ENCODE measurements at regions not wholly inside any gene's neighbourhood (a gene's known extent, or its start where the extent isn't known, plus 50 kb on each side); places are given as distances from the start of the nearest gene placed in this dataset.

DNA sequence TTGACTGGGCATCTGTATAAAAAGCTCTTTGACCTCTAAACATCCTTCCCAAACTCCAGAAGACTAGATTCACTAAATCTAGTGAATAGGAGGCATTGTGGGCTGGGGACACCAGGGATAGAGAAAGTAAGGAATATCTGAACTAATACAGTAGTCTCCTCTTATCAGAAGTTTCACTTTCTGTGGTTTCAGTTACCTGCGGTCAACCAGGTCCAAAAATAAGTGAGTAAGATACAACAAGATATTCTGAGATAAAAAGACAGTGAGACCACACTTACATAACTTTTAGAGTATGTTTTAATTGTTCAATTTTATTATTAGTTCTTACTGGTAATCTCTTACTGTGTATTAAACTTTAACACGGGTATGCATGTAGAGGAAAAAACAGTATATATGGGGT, 376.5 kb downstream of the HNRNPD start:
- Histone ChIP-seq H3K9ac (ENCODE audit: control insufficient read depth, insufficient read depth, low read length) (no peak overlapping the region), H3K27me3 (replicated peaks in 1 of 2; ENCODE audit: control insufficient read depth in 2 of 2, insufficient read depth in 2 of 2, low read length in 1 of 2) (no peaks in the 10 kb centered on the region), H3K9me3 (replicated peaks; ENCODE audit: control insufficient read depth, insufficient read depth, low read length) (no peaks in the 10 kb centered on the region; the same call in 2 of the 3 replicates), H3K36me3 (ENCODE audit: control insufficient read depth in 2 of 2, insufficient read depth in 2 of 2, low read length in 1 of 2) (no peaks in the 10 kb centered on the region), H3K79me2 (ENCODE audit: control insufficient read depth, insufficient read depth, low read length) (no peaks in the 10 kb centered on the region), H3K27ac (ENCODE audit: control insufficient read depth, insufficient read depth) (no peak overlapping the region), H3K4me2 (ENCODE audit: control insufficient read depth, insufficient read depth) (no peak overlapping the region), H4K20me1 (ENCODE audit: control insufficient read depth, insufficient read depth) (no peaks in the 10 kb centered on the region), H3K4me3 (no peak overlapping the region), H3K4me1 (ENCODE audit: control insufficient read depth, insufficient read depth, low read length) (no peaks in the 10 kb centered on the region), H2AFZ (ENCODE audit: control insufficient read depth, low read depth, low read length) (no peak overlapping the region)
- RAD21 ChIA-PET (ENCODE audit: unreplicated experiment) = no interaction called here
- SMC1A ChIA-PET (ENCODE audit: uncharacterized antibody, unreplicated experiment) = no interaction called here
- POLR2A ChIA-PET = no interaction called here
- WGBS (ENCODE audit: insufficient coverage, insufficient replicate concordance, low lambda C conversion rate, missing lambda C conversion rate) = 26% methylated on average over 2 of the region's 2 CpGs
- no peak for FAIRE-seq
- BruUV-seq (replicated peaks) = no TSS peak
- no peak for DNase-seq (ENCODE audit: low read depth, low spot score)
- TF ChIP-seq IRF4 (IDR thresholded peaks at IDR 0.05; ENCODE audit: low read depth, low read length) = no peak
- TF ChIP-seq, protein P1, sequence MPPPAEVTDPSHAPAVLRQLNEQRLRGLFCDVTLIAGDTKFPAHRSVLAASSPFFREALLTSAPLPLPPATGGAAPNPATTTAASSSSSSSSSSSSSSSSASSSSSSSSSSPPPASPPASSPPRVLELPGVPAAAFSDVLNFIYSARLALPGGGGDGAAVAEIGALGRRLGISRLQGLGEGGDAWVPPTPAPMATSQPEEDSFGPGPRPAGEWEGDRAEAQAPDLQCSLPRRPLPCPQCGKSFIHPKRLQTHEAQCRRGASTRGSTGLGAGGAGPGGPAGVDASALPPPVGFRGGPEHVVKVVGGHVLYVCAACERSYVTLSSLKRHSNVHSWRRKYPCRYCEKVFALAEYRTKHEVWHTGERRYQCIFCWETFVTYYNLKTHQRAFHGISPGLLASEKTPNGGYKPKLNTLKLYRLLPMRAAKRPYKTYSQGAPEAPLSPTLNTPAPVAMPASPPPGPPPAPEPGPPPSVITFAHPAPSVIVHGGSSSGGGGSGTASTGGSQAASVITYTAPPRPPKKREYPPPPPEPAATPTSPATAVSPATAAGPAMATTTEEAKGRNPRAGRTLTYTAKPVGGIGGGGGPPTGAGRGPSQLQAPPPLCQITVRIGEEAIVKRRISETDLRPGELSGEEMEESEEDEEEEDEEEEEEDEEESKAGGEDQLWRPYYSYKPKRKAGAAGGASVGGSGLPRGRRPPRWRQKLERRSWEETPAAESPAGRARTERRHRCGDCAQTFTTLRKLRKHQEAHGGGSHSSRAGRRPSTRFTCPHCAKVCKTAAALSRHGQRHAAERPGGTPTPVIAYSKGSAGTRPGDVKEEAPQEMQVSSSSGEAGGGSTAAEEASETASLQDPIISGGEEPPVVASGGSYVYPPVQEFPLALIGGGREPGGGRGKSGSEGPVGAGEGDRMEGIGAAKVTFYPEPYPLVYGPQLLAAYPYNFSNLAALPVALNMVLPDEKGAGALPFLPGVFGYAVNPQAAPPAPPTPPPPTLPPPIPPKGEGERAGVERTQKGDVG (CRISPR knock-in tag; IDR thresholded peaks at IDR 0.05) = no peak
- TF ChIP-seq, protein P2, sequence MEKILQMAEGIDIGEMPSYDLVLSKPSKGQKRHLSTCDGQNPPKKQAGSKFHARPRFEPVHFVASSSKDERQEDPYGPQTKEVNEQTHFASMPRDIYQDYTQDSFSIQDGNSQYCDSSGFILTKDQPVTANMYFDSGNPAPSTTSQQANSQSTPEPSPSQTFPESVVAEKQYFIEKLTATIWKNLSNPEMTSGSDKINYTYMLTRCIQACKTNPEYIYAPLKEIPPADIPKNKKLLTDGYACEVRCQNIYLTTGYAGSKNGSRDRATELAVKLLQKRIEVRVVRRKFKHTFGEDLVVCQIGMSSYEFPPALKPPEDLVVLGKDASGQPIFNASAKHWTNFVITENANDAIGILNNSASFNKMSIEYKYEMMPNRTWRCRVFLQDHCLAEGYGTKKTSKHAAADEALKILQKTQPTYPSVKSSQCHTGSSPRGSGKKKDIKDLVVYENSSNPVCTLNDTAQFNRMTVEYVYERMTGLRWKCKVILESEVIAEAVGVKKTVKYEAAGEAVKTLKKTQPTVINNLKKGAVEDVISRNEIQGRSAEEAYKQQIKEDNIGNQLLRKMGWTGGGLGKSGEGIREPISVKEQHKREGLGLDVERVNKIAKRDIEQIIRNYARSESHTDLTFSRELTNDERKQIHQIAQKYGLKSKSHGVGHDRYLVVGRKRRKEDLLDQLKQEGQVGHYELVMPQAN (conservative IDR thresholded peaks at IDR 0.05) = no peak
- no peak for TF ChIP-seq WRNIP1 (IDR thresholded peaks at IDR 0.05; ENCODE audit: borderline replicate concordance, low read depth, low read length)
- CTCF ChIA-PET = no interaction called here
- ATAC-seq = no peak
- intact Hi-C loops (cut with micrococcal nuclease; ENCODE audit: unreplicated experiment) (no loop called here), in situ Hi-C loops (cut with MboI) (no loop called here)

Data from GM12878 (cell line).